RWPE1 (cell line): ENCODE measurements at regions not wholly inside any gene's neighbourhood (a gene's known extent, or its start where the extent isn't known, plus 50 kb on each side); places are given as distances from the start of the nearest gene placed in this dataset.

ENCODE experiments used
- CTCF ChIA-PET: fragments of 350-600 bp; sonication (Branson Sonifier 250); formaldehyde crosslinking; extraction: SDS; loops from one replicate; lab custom pipeline; 2021; lab: Yijun Ruan, JAX
- POLR2A ChIA-PET: fragments of 400-600 bp; formaldehyde crosslinking; extraction: SDS; loops from one replicate; lab custom pipeline; 2020; ENCODE audit warnings: antibody characterized with exemption; ENCODE audit not compliant: low non-redundant PET; lab: Yijun Ruan, JAX
- DNase-seq: peaks from one replicate; pipeline ENCODE4 v3.0.0; 2012; ENCODE audit warnings: low spot score
- H3K27ac ChIP-seq: fragments of 450-650 bp; 2 replicates; pipeline ENCODE4 v1.5.1; 2017
- CTCF ChIP-seq: fragments of 450-650 bp; conservative IDR thresholded peaks from 2 replicates; pipeline ENCODE4 v1.5.1; 2017; ENCODE audit warnings: low read depth, mild to moderate bottlenecking

- no peak for TF ChIP-seq CTCF
- DNase-seq: no peak
- ChIA-PET POLR2A (no interaction called here), CTCF (no interaction called here)
- H3K27ac ChIP-seq: no peak overlapping the region
Measured at GRCh38 chr3:64993781-64994180, 306.0 kb upstream of the ADAMTS9 start.

- POLR2A ChIA-PET: no interaction called here
- H3K27ac ChIP-seq: no peak overlapping the region
- CTCF ChIA-PET: no interaction called here
- DNase-seq: no peak
- no peak for TF ChIP-seq CTCF
Measured at GRCh38 chr3:64992530-64993285, 304.9 kb upstream of the ADAMTS9 start.

- CTCF ChIA-PET: no interaction called here
- POLR2A ChIA-PET: no interaction called here
- TF ChIP-seq CTCF: no peak
- no peak for DNase-seq
- H3K27ac ChIP-seq: no peak overlapping the region
Measured at GRCh38 chr3:64988188-64988587, 300.4 kb upstream of the ADAMTS9 start.

- POLR2A ChIA-PET: no interaction called here
- DNase-seq: no peak
- CTCF ChIA-PET: interaction anchor here (0.6 kb wide), 1 partner anchor 10 kb away, joined by 3 read pairs; no protein-coding TSS in a partner anchor
- no peak for TF ChIP-seq CTCF
- no peak overlapping the region for H3K27ac ChIP-seq
Measured at GRCh38 chr3:64987726-64988125, 299.9 kb upstream of the ADAMTS9 start.

GRCh38 chr3:64985072-64985471 is 297.3 kb upstream of the ADAMTS9 start:
- H3K27ac ChIP-seq: no peak overlapping the region
- CTCF ChIA-PET: no interaction called here
- TF ChIP-seq CTCF: no peak
- POLR2A ChIA-PET: no interaction called here
- DNase-seq: no peak

- no peak for DNase-seq
- ChIA-PET POLR2A (no interaction called here), CTCF (no interaction called here)
- no peak overlapping the region for H3K27ac ChIP-seq
- no peak for TF ChIP-seq CTCF
Measured at GRCh38 chr3:64983583-64984359, 296.0 kb upstream of the ADAMTS9 start.
